CD4-positive, alpha-beta T cell (primary cell): ENCODE measurements at regions not wholly inside any gene's neighbourhood (a gene's known extent, or its start where the extent isn't known, plus 50 kb on each side); places are given as distances from the start of the nearest gene placed in this dataset.

Source experiments
- ATAC-seq: fragments of 200-7000 bp; cut with Tn5 transposase; one replicate; pipeline ENCODE4 v1.10.0; 2022; ENCODE audit warnings: mild to moderate bottlenecking; ENCODE audit not compliant: poor library complexity
- CTCF ChIA-PET: fragments of 350-600 bp; sonication (Branson Sonifier 250); formaldehyde crosslinking; loops from one replicate; lab custom pipeline; 2021; ENCODE audit warnings: antibody characterized with exemption, inconsistent platforms; lab: Charles Lee
- POLR2A ChIA-PET: fragments of 350-600 bp; sonication (Branson Sonifier 250); formaldehyde crosslinking; loops from one replicate; lab custom pipeline; 2021; ENCODE audit warnings: antibody characterized with exemption, inconsistent platforms; lab: Charles Lee
- DNase-seq, 14 experiments: peaks; one replicate each; pipeline ENCODE4 v3.0.0-alpha.2; 2013 to 2020; ENCODE audit warnings: mixed read lengths in 2 of 14
- H3K27ac ChIP-seq, 2 donors: one replicate each; pipeline versions ENCODE4 v1.5.1 to v1.7.0; 2013; ENCODE audit warnings: low read length in 2 of 2, low read depth in 1 of 2, mild to moderate bottlenecking in 1 of 2
- H3K27me3 ChIP-seq, 2 experiments: 1 replicate in 1 of 2; 2 replicates in 1 of 2; pipeline versions ENCODE4 v1.6.1 to v1.7.0; 2013; ENCODE audit warnings: low read length in 2 of 2, control low read depth in 1 of 2, mild to moderate bottlenecking in 1 of 2, moderate library complexity in 1 of 2; ENCODE audit not compliant: insufficient read depth in 2 of 2, control insufficient read depth in 1 of 2
- H3K36me3 ChIP-seq: one replicate; pipeline ENCODE4 v1.6.1; 2013; ENCODE audit warnings: low read length, control low read depth; ENCODE audit not compliant: insufficient read depth
- H3K4me1 ChIP-seq: one replicate; pipeline ENCODE4 v1.6.1; 2013; ENCODE audit warnings: low read length, control low read depth; ENCODE audit not compliant: insufficient read depth
- H3K4me3 ChIP-seq: one replicate; pipeline ENCODE4 v1.5.1; 2013; ENCODE audit warnings: mild to moderate bottlenecking, low read length, moderate library complexity
- H3K9me3 ChIP-seq, 2 experiments: 1 replicate in 1 of 2; 2 replicates in 1 of 2; pipeline versions ENCODE4 v1.6.1 to v1.7.0; 2013; ENCODE audit warnings: low read length in 2 of 2, mild to moderate bottlenecking in 2 of 2, control low read depth in 1 of 2, moderate library complexity in 1 of 2; ENCODE audit not compliant: control insufficient read depth in 1 of 2, insufficient read depth in 1 of 2
- H3K27ac Mint-ChIP-seq: one replicate; pipeline ENCODE4 v1.8.0; 2020; ENCODE audit warnings: mixed read lengths
- H3K27me3 Mint-ChIP-seq: one replicate; pipeline ENCODE4 v1.8.0; 2021; ENCODE audit warnings: mixed read lengths
- H3K36me3 Mint-ChIP-seq: one replicate; pipeline ENCODE4 v1.8.0; 2021; ENCODE audit warnings: low read depth, mixed read lengths
- H3K4me1 Mint-ChIP-seq: one replicate; pipeline ENCODE4 v1.8.0; 2021; ENCODE audit warnings: low read depth, mixed read lengths
- H3K4me3 Mint-ChIP-seq: one replicate; pipeline ENCODE4 v1.8.0; 2020; ENCODE audit warnings: mild to moderate bottlenecking, mixed read lengths
- H3K9me3 Mint-ChIP-seq: one replicate; pipeline ENCODE4 v1.8.0; 2020; ENCODE audit warnings: mixed read lengths
- CTCF ChIP-seq: fragments of 200-600 bp; IDR thresholded peaks from one replicate; pipeline ENCODE4 v1.8.0; 2022; ENCODE audit warnings: antibody characterized with exemption, mild to moderate bottlenecking
- intact Hi-C, 2 experiments: fragments of 100-400 bp; cut with DNase I in 1 of 2; cut with micrococcal nuclease in 1 of 2; formaldehyde crosslinking; loops; one replicate each; pipeline versions ENCODE4 v1.15.1 to v1.9.0; 2023 to 2025; cut with DNase I, micrococcal nuclease

GRCh38 chr16:18059089-18059488 is 277.4 kb downstream of the NPIPA8 start:
- Mint-ChIP-seq H3K9me3 (no peaks in the 10 kb centered on the region), H3K27me3 (peaks cover 34% of the 10 kb centered on the region)
- CTCF ChIA-PET: no interaction called here

GRCh38 chr16:18055411-18055916 is 281.1 kb downstream of the NPIPA8 start:
- no peaks in the 10 kb centered on the region for H3K9me3 Mint-ChIP-seq
- no peak for TF ChIP-seq CTCF
- Histone ChIP-seq H3K36me3 (no peaks in the 10 kb centered on the region), H3K27ac (no peak overlapping the region), H3K27me3 (peaks cover 0 to 3% of the 10 kb centered on the region in 2 experiments), H3K4me1 (no peaks in the 10 kb centered on the region), H3K9me3 (peaks cover 0 to 3% of the 10 kb centered on the region in 2 experiments), H3K4me3 (no peak overlapping the region)
- CTCF ChIA-PET: no interaction called here
- DNase-seq (no peak), ATAC-seq (no peak)
- H3K27me3 Mint-ChIP-seq: peaks cover 13% of the 10 kb centered on the region
- no peaks in the 10 kb centered on the region for H3K36me3 Mint-ChIP-seq
- no peak overlapping the region for H3K27ac Mint-ChIP-seq
- intact Hi-C loops: no loop called here
- POLR2A ChIA-PET: no interaction called here
- no peak overlapping the region for H3K4me3 Mint-ChIP-seq
- no peaks in the 10 kb centered on the region for H3K4me1 Mint-ChIP-seq

More at GRCh38 chr16:18059089-18059488, 277.4 kb downstream of the NPIPA8 start:
- H3K36me3 Mint-ChIP-seq: no peaks in the 10 kb centered on the region
- H3K36me3 ChIP-seq: no peaks in the 10 kb centered on the region
- no peak overlapping the region for H3K4me3 Mint-ChIP-seq
- H3K27ac Mint-ChIP-seq: no peak overlapping the region
- no peaks in the 10 kb centered on the region for H3K4me1 ChIP-seq
- peaks cover 0 to 7% of the 10 kb centered on the region in 2 experiments for H3K9me3 ChIP-seq
- TF ChIP-seq CTCF: no peak
- no peak for ATAC-seq
- H3K4me1 Mint-ChIP-seq: no peaks in the 10 kb centered on the region
- no peak overlapping the region for H3K27ac ChIP-seq
- POLR2A ChIA-PET: no interaction called here
- no peak for DNase-seq
- H3K4me3 ChIP-seq: no peak overlapping the region
- intact Hi-C loops: no loop called here
- peaks cover 5 to 7% of the 10 kb centered on the region in 2 experiments for H3K27me3 ChIP-seq

GRCh38 chr16:18050777-18051176 is 285.8 kb downstream of the NPIPA8 start:
- ATAC-seq: no peak
- no peaks in the 10 kb centered on the region for H3K9me3 Mint-ChIP-seq
- Histone ChIP-seq H3K4me1 (no peaks in the 10 kb centered on the region), H3K27me3 (peaks cover 0 to 5% of the 10 kb centered on the region in 2 experiments), H3K4me3 (no peak overlapping the region), H3K27ac (no peak overlapping the region), H3K9me3 (no peaks in the 10 kb centered on the region), H3K36me3 (no peaks in the 10 kb centered on the region)
- TF ChIP-seq CTCF: no peak
- H3K27me3 Mint-ChIP-seq: peaks cover 7% of the 10 kb centered on the region
- POLR2A ChIA-PET: no interaction called here
- H3K36me3 Mint-ChIP-seq: no peaks in the 10 kb centered on the region
- no peak overlapping the region for H3K4me3 Mint-ChIP-seq
- DNase-seq: no peak
- intact Hi-C loops: no loop called here
- CTCF ChIA-PET: no interaction called here
- H3K4me1 Mint-ChIP-seq: no peaks in the 10 kb centered on the region
- no peak overlapping the region for H3K27ac Mint-ChIP-seq
